ENCODE measurements at regions not wholly inside any gene's neighbourhood (a gene's known extent, or its start where the extent isn't known, plus 50 kb on each side); places are given as distances from the start of the nearest gene placed in this dataset.

DNA sequence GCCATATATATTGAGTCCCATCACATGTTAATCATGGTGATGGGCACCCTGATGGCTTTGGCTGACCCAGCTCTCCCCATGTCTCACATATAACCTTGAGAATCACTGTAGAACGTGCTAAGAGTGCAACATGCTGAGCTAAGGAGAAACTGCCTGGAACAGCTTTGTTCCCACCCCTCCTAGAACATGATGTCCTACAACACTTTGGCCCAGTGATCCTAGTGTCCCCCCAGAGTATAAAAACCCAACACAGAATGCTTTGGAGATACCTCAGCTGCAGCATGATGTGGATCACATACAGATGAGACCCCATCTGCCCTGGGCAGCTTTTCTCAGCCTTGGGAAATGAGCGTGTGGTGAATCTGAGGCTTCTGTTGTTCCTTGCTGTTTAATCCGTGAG lies 343.5 kb downstream of the NFIB start:
- intact Hi-C loops (cut with micrococcal nuclease): no loop called here
- DNase-seq: no peak
- CTCF ChIA-PET (ENCODE audit: partially characterized antibody): no interaction called here

GRCh38 chr9:13970018-13970417 lies 343.9 kb downstream of the NFIB start:
- Mint-ChIP-seq H3K9me3 (peaks cover 0 to 7% (median 4%) of the 10 kb centered on the region in 8 donors), H3K36me3 (no peaks in the 10 kb centered on the region), H3K27ac (no peak overlapping the region), H3K27me3 (no peaks in the 10 kb centered on the region), H3K4me1 (no peaks in the 10 kb centered on the region), H3K4me3 (no peak overlapping the region)
- CTCF ChIA-PET (ENCODE audit: partially characterized antibody): no interaction called here
- no peak for DNase-seq
- H3K4me1 ChIP-seq (ENCODE audit: insufficient read depth, low read length): no peaks in the 10 kb centered on the region
- no peak overlapping the region for H3K4me3 ChIP-seq (ENCODE audit: low read length in 2 of 2)
- POLR2A ChIA-PET (ENCODE audit: partially characterized antibody): no interaction called here
- intact Hi-C loops (cut with micrococcal nuclease): no loop called here
- no peaks in the 10 kb centered on the region for H3K36me3 ChIP-seq (ENCODE audit: insufficient read depth, low read length)
- H3K27me3 ChIP-seq (ENCODE audit: insufficient read depth, low read length): no peaks in the 10 kb centered on the region
- H3K9me3 ChIP-seq (ENCODE audit: control insufficient read depth in 1 of 2, low read length in 2 of 2): no peaks in the 10 kb centered on the region
- no peak overlapping the region for H3K27ac ChIP-seq (ENCODE audit: low read depth, low read length)

More for the DNA sequence above, 343.5 kb downstream of the NFIB start:
- H3K9me3 ChIP-seq (ENCODE audit: control insufficient read depth in 1 of 2, low read length in 2 of 2): no peaks in the 10 kb centered on the region
- no peak overlapping the region for H3K27ac ChIP-seq (ENCODE audit: low read depth, low read length)
- no peaks in the 10 kb centered on the region for H3K4me1 Mint-ChIP-seq
- no peaks in the 10 kb centered on the region for H3K27me3 Mint-ChIP-seq
- H3K36me3 ChIP-seq (ENCODE audit: insufficient read depth, low read length): no peaks in the 10 kb centered on the region
- peaks cover 0 to 6% (median 2%) of the 10 kb centered on the region in 8 donors for H3K9me3 Mint-ChIP-seq
- H3K4me3 Mint-ChIP-seq: no peak overlapping the region
- H3K4me3 ChIP-seq (ENCODE audit: low read length in 2 of 2): no peak overlapping the region
- H3K27ac Mint-ChIP-seq: no peak overlapping the region
- POLR2A ChIA-PET (ENCODE audit: partially characterized antibody): no interaction called here
- no peaks in the 10 kb centered on the region for H3K4me1 ChIP-seq (ENCODE audit: insufficient read depth, low read length)
- H3K36me3 Mint-ChIP-seq: no peaks in the 10 kb centered on the region
- no peaks in the 10 kb centered on the region for H3K27me3 ChIP-seq (ENCODE audit: insufficient read depth, low read length)

DNA sequence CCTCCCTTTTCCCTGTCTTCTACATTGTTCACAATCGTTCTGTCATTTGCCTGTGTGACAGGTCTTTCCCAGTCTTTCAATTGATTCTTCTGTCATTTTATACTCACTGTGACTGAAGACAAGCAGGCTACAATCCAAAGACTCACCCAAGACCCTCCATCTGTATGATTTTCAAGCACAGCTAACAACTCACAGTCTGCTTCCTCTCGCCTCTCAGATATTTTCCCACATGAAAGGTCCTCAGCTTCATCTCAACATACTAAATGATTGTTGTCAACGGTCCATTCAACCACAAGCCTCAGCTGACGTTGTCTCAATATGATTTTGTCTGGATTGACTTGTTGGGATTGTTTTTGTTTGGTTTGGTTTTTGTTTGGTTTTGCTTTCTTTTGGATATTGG lies 346.5 kb downstream of the NFIB start:
- POLR2A ChIA-PET (ENCODE audit: partially characterized antibody): no interaction called here
- no peaks in the 10 kb centered on the region for H3K4me1 Mint-ChIP-seq

GRCh38 chr9:13967011-13967410 lies 346.9 kb downstream of the NFIB start:
- ChIA-PET CTCF (ENCODE audit: partially characterized antibody) (no interaction called here), POLR2A (ENCODE audit: partially characterized antibody) (no interaction called here)
- Histone ChIP-seq H3K36me3 (ENCODE audit: insufficient read depth, low read length) (no peaks in the 10 kb centered on the region), H3K27me3 (ENCODE audit: insufficient read depth, low read length) (no peaks in the 10 kb centered on the region), H3K4me3 (ENCODE audit: low read length in 2 of 2) (no peak overlapping the region), H3K9me3 (ENCODE audit: control insufficient read depth in 1 of 2, low read length in 2 of 2) (no peaks in the 10 kb centered on the region), H3K4me1 (ENCODE audit: insufficient read depth, low read length) (no peaks in the 10 kb centered on the region), H3K27ac (ENCODE audit: low read depth, low read length) (no peak overlapping the region)
- Mint-ChIP-seq H3K9me3 (peaks cover 0 to 9% (median 5%) of the 10 kb centered on the region in 8 donors), H3K4me3 (no peak overlapping the region), H3K27ac (no peak overlapping the region), H3K36me3 (no peaks in the 10 kb centered on the region), H3K27me3 (no peaks in the 10 kb centered on the region), H3K4me1 (no peaks in the 10 kb centered on the region)
- DNase-seq: no peak
- intact Hi-C loops (cut with micrococcal nuclease): no loop called here

More for the DNA sequence above, 346.5 kb downstream of the NFIB start:
- no peak overlapping the region for H3K4me3 Mint-ChIP-seq
- CTCF ChIA-PET (ENCODE audit: partially characterized antibody): no interaction called here
- Histone ChIP-seq H3K36me3 (ENCODE audit: insufficient read depth, low read length) (no peaks in the 10 kb centered on the region), H3K4me1 (ENCODE audit: insufficient read depth, low read length) (no peaks in the 10 kb centered on the region), H3K4me3 (ENCODE audit: low read length in 2 of 2) (no peak overlapping the region), H3K9me3 (ENCODE audit: control insufficient read depth in 1 of 2, low read length in 2 of 2) (no peaks in the 10 kb centered on the region), H3K27ac (ENCODE audit: low read depth, low read length) (no peak overlapping the region), H3K27me3 (ENCODE audit: insufficient read depth, low read length) (no peaks in the 10 kb centered on the region)
- intact Hi-C loops (cut with micrococcal nuclease): no loop called here
- H3K27me3 Mint-ChIP-seq: no peaks in the 10 kb centered on the region
- no peak for DNase-seq
- H3K27ac Mint-ChIP-seq: no peak overlapping the region
- H3K9me3 Mint-ChIP-seq: peaks cover 0 to 9% (median 5%) of the 10 kb centered on the region in 8 donors
- H3K36me3 Mint-ChIP-seq: no peaks in the 10 kb centered on the region

GRCh38 chr9:13963005-13963653 lies 350.8 kb downstream of the NFIB start:
- no peaks in the 10 kb centered on the region for H3K4me1 Mint-ChIP-seq
- H3K36me3 Mint-ChIP-seq: no peaks in the 10 kb centered on the region
- Histone ChIP-seq H3K27me3 (ENCODE audit: insufficient read depth, low read length) (no peaks in the 10 kb centered on the region), H3K36me3 (ENCODE audit: insufficient read depth, low read length) (no peaks in the 10 kb centered on the region), H3K9me3 (ENCODE audit: control insufficient read depth in 1 of 2, low read length in 2 of 2) (no peaks in the 10 kb centered on the region), H3K27ac (ENCODE audit: low read depth, low read length) (no peak overlapping the region), H3K4me1 (ENCODE audit: insufficient read depth, low read length) (no peaks in the 10 kb centered on the region), H3K4me3 (ENCODE audit: low read length in 2 of 2) (no peak overlapping the region)
- H3K27me3 Mint-ChIP-seq: no peaks in the 10 kb centered on the region
- intact Hi-C loops (cut with micrococcal nuclease): no loop called here
- DNase-seq: no peak
- POLR2A ChIA-PET (ENCODE audit: partially characterized antibody): no interaction called here
- CTCF ChIA-PET (ENCODE audit: partially characterized antibody): no interaction called here
- H3K27ac Mint-ChIP-seq: no peak overlapping the region
- H3K4me3 Mint-ChIP-seq: no peak overlapping the region
- peaks cover 0 to 9% (median 5%) of the 10 kb centered on the region in 8 donors for H3K9me3 Mint-ChIP-seq

GRCh38 chr9:13962006-13962405 lies 351.9 kb downstream of the NFIB start:
- H3K4me1 ChIP-seq (ENCODE audit: insufficient read depth, low read length): no peaks in the 10 kb centered on the region
- H3K9me3 ChIP-seq (ENCODE audit: control insufficient read depth in 1 of 2, low read length in 2 of 2): no peaks in the 10 kb centered on the region
- H3K27me3 Mint-ChIP-seq: no peaks in the 10 kb centered on the region
- H3K9me3 Mint-ChIP-seq: peaks cover 0 to 9% (median 3%) of the 10 kb centered on the region in 8 donors
- H3K27ac Mint-ChIP-seq: no peak overlapping the region
- intact Hi-C loops (cut with micrococcal nuclease): no loop called here
- no peak overlapping the region for H3K4me3 Mint-ChIP-seq
- no peak overlapping the region for H3K4me3 ChIP-seq (ENCODE audit: low read length in 2 of 2)
- H3K27me3 ChIP-seq (ENCODE audit: insufficient read depth, low read length): no peaks in the 10 kb centered on the region
- H3K36me3 Mint-ChIP-seq: no peaks in the 10 kb centered on the region
- POLR2A ChIA-PET (ENCODE audit: partially characterized antibody): no interaction called here
- DNase-seq: no peak
- CTCF ChIA-PET (ENCODE audit: partially characterized antibody): no interaction called here
- no peaks in the 10 kb centered on the region for H3K4me1 Mint-ChIP-seq
- H3K27ac ChIP-seq (ENCODE audit: low read depth, low read length): no peak overlapping the region
- no peaks in the 10 kb centered on the region for H3K36me3 ChIP-seq (ENCODE audit: insufficient read depth, low read length)

DNA sequence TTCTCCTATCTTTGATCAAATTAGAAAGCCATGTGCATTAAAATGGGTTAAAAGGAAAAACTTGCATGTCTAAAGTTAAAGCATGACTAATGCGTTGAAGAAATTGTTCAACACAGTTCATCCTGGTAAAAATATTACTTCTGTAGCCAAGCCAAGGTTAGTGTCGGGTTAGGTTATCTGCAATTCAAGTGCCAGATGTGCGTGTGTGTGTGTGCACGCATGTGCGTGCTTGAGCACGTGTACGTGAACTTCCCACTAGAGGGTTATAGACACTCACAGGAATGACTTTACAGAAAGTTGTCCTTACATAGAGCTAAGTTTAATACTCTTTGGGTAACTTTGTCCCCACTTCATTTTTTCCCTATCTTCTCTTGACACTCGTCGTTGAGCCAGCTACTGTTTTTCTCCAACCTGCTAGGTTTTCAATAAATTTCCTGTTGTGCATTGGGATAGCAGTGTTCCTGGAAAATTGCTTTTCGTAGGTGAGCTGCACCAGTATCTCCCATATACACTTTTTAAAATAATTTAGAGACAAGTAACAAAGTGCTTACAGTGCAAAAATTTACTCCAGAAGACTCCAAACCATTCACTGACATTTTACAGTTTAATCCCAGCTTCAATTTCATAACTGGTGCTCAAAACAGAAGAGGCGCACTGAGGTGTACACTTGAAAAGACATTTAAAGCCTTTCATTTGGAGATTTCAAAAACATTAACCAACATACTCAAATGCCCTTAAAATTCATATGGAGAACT lies 353.8 kb downstream of the NFIB start:
- Histone ChIP-seq H3K27ac (ENCODE audit: low read depth, low read length) (no peak overlapping the region), H3K9me3 (ENCODE audit: control insufficient read depth in 1 of 2, low read length in 2 of 2) (no peaks in the 10 kb centered on the region), H3K36me3 (ENCODE audit: insufficient read depth, low read length) (no peaks in the 10 kb centered on the region), H3K27me3 (ENCODE audit: insufficient read depth, low read length) (no peaks in the 10 kb centered on the region), H3K4me3 (ENCODE audit: low read length in 2 of 2) (no peak overlapping the region), H3K4me1 (ENCODE audit: insufficient read depth, low read length) (no peaks in the 10 kb centered on the region)
- no peak for DNase-seq
- Mint-ChIP-seq H3K27ac (no peak overlapping the region), H3K9me3 (peaks cover 0 to 8% (median 3%) of the 10 kb centered on the region in 8 donors), H3K27me3 (no peaks in the 10 kb centered on the region), H3K36me3 (no peaks in the 10 kb centered on the region), H3K4me1 (no peaks in the 10 kb centered on the region), H3K4me3 (no peak overlapping the region)
- ChIA-PET CTCF (ENCODE audit: partially characterized antibody) (no interaction called here), POLR2A (ENCODE audit: partially characterized antibody) (no interaction called here)
- intact Hi-C loops (cut with micrococcal nuclease): no loop called here

All from CD4-positive, alpha-beta memory T cell (primary cell).